ENCODE measurements at regions not wholly inside any gene's neighbourhood (a gene's known extent, or its start where the extent isn't known, plus 50 kb on each side); places are given as distances from the start of the nearest gene placed in this dataset.
"Not testable (repeated sequence)": the region's sequence is repeated elsewhere in the genome, so short reads cannot be mapped to it uniquely, and the experiment has no call there.

DNA sequence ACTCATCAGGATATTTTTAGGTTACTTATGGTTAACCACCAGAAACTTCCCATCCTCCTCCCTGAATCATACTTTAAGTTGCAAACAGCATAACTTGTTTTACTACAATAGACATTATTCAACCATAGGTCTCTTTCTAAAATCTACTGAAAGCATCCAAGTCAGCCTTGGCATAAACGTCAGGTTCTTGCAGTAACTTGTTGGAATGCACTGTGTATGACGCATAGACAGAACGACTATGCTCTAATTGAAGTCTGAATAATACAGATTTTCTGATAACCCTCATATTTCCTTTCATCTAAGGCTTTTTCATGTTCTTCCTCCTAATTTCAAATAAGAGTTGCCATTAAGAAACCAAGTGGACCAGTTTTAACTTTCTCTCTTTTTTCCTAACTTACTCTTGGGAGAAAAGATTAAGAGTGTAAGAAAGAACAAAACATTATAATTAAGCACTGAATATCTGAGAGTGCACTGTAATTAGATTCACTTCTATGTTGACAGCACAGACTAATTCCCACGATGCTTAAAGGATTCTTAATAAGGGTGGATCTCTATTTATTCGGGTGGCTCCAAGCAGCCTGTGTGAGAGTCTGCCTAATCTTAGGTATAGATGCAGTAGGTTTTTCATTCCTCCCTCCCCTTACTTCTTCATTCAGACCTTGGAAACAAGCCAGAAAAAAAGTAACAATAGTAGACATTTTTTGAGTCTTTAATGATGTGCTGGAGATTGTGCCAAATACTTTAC lies 1100.1 kb downstream of the EPHA3 start:
- H3K4me3 ChIP-seq (ENCODE audit: low read depth, low read length); DNase-seq (ENCODE audit: low read depth, low spot score); in situ Hi-C loops (cut with HindIII; ENCODE audit: low sequenced_read_pairs): not testable (repeated sequence)

DNA sequence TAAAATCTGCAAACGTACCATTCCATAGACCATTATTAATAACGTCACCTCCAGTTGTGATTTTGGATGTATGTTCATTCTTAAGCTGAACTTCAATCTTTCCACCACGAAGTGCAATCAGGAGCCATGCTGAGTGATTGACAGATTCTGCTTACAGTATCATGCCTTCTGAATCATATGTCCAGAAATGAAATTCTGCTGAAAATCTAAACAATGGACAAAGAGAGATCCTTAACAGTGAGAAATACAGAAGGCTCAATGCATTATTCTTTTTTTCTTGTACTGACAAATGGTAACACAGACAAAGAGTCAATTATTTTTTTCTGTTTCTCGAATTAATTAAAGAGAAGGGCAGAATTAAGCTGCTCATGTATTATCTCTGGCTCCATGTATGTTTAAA lies 1114.5 kb downstream of the EPHA3 start:
- no peak overlapping the region for H3K4me3 ChIP-seq (ENCODE audit: low read depth, low read length)
- in situ Hi-C loops (cut with HindIII; ENCODE audit: low sequenced_read_pairs), result no loop called here
- DNase-seq (ENCODE audit: low read depth, low spot score), result no peak
- TF ChIP-seq, protein P1, sequence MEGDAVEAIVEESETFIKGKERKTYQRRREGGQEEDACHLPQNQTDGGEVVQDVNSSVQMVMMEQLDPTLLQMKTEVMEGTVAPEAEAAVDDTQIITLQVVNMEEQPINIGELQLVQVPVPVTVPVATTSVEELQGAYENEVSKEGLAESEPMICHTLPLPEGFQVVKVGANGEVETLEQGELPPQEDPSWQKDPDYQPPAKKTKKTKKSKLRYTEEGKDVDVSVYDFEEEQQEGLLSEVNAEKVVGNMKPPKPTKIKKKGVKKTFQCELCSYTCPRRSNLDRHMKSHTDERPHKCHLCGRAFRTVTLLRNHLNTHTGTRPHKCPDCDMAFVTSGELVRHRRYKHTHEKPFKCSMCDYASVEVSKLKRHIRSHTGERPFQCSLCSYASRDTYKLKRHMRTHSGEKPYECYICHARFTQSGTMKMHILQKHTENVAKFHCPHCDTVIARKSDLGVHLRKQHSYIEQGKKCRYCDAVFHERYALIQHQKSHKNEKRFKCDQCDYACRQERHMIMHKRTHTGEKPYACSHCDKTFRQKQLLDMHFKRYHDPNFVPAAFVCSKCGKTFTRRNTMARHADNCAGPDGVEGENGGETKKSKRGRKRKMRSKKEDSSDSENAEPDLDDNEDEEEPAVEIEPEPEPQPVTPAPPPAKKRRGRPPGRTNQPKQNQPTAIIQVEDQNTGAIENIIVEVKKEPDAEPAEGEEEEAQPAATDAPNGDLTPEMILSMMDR (IDR thresholded peaks at IDR 0.05; ENCODE audit: low read depth, low read length), result no peak

DNA sequence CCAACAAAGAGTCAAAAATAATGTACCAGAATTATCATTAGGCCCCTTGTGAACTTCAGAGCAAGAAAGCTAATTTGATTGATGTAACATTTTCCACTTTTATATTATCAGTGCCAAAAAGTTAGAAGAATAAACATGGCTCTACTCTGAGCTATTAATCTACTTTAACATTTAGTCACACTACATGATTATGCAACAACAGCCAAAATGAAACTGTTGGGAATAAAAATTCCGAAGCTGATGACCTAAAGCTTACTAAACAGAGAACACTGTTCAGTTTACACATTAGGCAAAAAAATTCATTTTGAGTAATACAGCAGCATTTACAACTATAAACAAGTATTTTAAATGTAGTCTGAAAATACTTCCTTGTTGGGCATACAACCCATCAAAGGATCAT lies 1134.1 kb downstream of the EPHA3 start:
- H3K4me3 ChIP-seq (ENCODE audit: low read depth, low read length), result no peak overlapping the region
- in situ Hi-C loops (cut with HindIII; ENCODE audit: low sequenced_read_pairs), result no loop called here
- TF ChIP-seq, protein P1 (IDR thresholded peaks at IDR 0.05; ENCODE audit: low read depth, low read length), result no peak
- no peak for DNase-seq (ENCODE audit: low read depth, low spot score)

DNA sequence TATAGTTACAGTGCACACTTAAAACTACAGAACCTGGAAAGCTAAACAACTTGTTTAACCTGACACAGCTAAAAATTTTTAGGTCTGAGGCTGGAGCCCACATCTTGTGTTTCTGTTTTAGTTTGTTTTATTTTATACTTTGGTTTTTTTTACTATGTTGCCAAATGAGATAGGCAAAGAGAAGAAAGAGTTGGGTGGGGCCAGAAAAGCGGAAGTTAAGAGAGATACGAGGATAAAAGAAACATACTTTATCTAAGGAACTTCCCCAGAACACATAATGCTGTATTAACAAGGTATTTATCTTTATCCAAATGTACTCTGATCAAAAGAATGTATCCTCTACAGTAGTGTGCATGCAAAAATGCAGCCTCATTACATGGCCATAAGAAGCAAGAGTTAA lies 1145.7 kb downstream of the EPHA3 start:
- DNase-seq (ENCODE audit: low read depth, low spot score), result no peak
- in situ Hi-C loops (cut with HindIII; ENCODE audit: low sequenced_read_pairs), result no loop called here
- no peak overlapping the region for H3K4me3 ChIP-seq (ENCODE audit: low read depth, low read length)
- TF ChIP-seq, protein P1 (IDR thresholded peaks at IDR 0.05; ENCODE audit: low read depth, low read length), result no peak

DNA sequence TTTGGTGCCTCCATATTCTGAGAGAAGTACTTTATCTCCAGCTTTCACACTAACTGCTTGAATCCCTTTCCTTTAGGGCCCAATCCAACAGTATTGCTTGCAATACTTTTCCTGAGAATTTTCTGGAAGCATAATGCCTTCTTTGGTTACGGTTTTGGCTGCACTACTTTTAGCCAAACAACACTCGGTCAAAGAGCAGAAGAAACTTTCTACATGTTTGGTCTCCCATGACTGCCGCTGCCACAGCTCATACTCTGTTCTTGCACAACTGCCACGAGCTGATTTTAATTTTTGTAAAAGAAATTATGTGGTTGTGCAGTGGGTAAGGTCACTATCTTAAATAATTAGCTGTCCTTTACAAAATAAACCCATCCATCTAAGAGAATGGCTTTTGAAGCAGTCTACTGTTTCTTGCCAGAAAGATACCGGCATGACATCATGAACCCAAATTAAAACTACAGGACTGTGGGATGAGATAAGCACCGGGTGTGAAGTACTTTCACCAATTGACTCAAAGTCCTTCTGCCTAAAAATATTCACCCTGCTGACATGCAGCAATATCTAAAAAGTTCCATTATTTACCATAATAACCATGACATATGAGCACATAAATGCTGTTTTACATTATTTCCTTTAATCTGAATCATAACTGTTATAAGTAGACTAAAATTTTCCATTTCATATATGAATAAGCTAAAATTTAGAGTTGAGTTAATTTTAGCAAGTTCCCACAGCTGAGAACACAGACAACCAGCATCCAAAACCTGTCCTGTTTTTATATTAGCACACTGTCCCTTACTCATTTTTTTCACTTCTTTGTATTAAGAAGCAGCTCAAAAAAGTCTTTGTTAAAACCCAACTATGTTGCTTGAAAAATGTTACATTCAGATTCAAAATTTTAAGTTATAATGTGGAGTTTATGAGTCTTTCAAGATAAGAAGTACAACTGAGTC lies 1154.3 kb downstream of the EPHA3 start:
- in situ Hi-C loops (cut with HindIII; ENCODE audit: low sequenced_read_pairs), result no loop called here

More for the DNA sequence above, 1154.3 kb downstream of the EPHA3 start:
- H3K4me3 ChIP-seq (ENCODE audit: low read depth, low read length), result no peak overlapping the region
- TF ChIP-seq, protein P1 (IDR thresholded peaks at IDR 0.05; ENCODE audit: low read depth, low read length), result no peak
- no peak for DNase-seq (ENCODE audit: low read depth, low spot score)

All from astrocyte of the spinal cord (primary cell).